Femur (tissue), 1 donor: ENCODE measurements at regions not wholly inside any gene's neighbourhood (a gene's known extent, or its start where the extent isn't known, plus 50 kb on each side); places are given as distances from the start of the nearest gene placed in this dataset.
A peak's percentile ranks its signal among the peaks of the same experiment; 100 is the strongest.

Experiments used
- DNase-seq: peaks from one replicate; pipeline ENCODE4 v3.0.0-alpha.2; 2017

- DNase-seq, result no peak
Measured at GRCh38 chr2:60292242-60292641, 261.2 kb downstream of the BCL11A start.

- no peak for DNase-seq
Measured at GRCh38 chr2:60290509-60290908, 262.9 kb downstream of the BCL11A start.

- DNase-seq, result no peak
Measured at GRCh38 chr2:60285626-60286316, 267.7 kb downstream of the BCL11A start.

GRCh38 chr2:60283626-60284025, 269.8 kb downstream of the BCL11A start:
- no peak for DNase-seq

GRCh38 chr2:60282886-60283285, 270.6 kb downstream of the BCL11A start:
- no peak for DNase-seq

GRCh38 chr2:60281730-60282129, 271.7 kb downstream of the BCL11A start:
- DNase-seq, result no peak

- no peak for DNase-seq
Measured at GRCh38 chr2:60280238-60280637, 273.2 kb downstream of the BCL11A start.

GRCh38 chr2:60278906-60279305, 274.5 kb downstream of the BCL11A start:
- no peak for DNase-seq

GRCh38 chr2:60275958-60276357, 277.5 kb downstream of the BCL11A start:
- DNase-seq, result no peak

GRCh38 chr2:60273836-60274235, 279.6 kb downstream of the BCL11A start:
- DNase-seq, result no peak

GRCh38 chr2:60271713-60272112, 281.7 kb downstream of the BCL11A start:
- no peak for DNase-seq

- no peak for DNase-seq
Measured at GRCh38 chr2:60271131-60271530, 282.3 kb downstream of the BCL11A start.

GRCh38 chr2:60268661-60269060, 284.8 kb downstream of the BCL11A start:
- no peak for DNase-seq

GRCh38 chr2:60268032-60268431, 285.4 kb downstream of the BCL11A start:
- no peak for DNase-seq

- DNase-seq, result no peak
Measured at GRCh38 chr2:60267122-60267521, 286.3 kb downstream of the BCL11A start.

- DNase-seq, result no peak
Measured at GRCh38 chr2:60262178-60262577, 291.3 kb downstream of the BCL11A start.

GRCh38 chr2:60260639-60261296, 292.7 kb downstream of the BCL11A start:
- no peak for DNase-seq

- no peak for DNase-seq
Measured at GRCh38 chr2:60259781-60260180, 293.7 kb downstream of the BCL11A start.

GRCh38 chr2:60252581-60253150, 300.8 kb downstream of the BCL11A start:
- DNase-seq, result peak; percentile 73

- DNase-seq, result no peak
Measured at GRCh38 chr2:60251247-60251646, 302.2 kb downstream of the BCL11A start.

GRCh38 chr2:60249879-60250278, 303.6 kb downstream of the BCL11A start:
- DNase-seq, result no peak

- DNase-seq, result no peak
Measured at GRCh38 chr2:60247471-60247870, 306.0 kb downstream of the BCL11A start.

GRCh38 chr2:60246583-60246982, 306.9 kb downstream of the BCL11A start:
- no peak for DNase-seq

- no peak for DNase-seq
Measured at GRCh38 chr2:60234274-60234986, 319.0 kb downstream of the BCL11A start.
